SHP77 treated with DMSO at 0.1 percent for 48 hours (cell line): ENCODE measurements at regions not wholly inside any gene's neighbourhood (a gene's known extent, or its start where the extent isn't known, plus 50 kb on each side); places are given as distances from the start of the nearest gene placed in this dataset.
"Not testable (repeated sequence)": the region's sequence is repeated elsewhere in the genome, so short reads cannot be mapped to it uniquely, and the experiment has no call there.

Source experiments
- DNase-seq: peaks from one replicate; lab custom pipeline; 2025; lab: John Stamatoyannopoulos, UW

- DNase-seq, result no peak
Observed at GRCh38 chr14:105600939-105601359, 74.6 kb downstream of the TMEM121 start.

GRCh38 chr14:105601360-105602242 lies 75.2 kb downstream of the TMEM121 start:
- no peak for DNase-seq

GRCh38 chr14:105602243-105602750 lies 75.9 kb downstream of the TMEM121 start:
- DNase-seq, result no peak

DNA sequence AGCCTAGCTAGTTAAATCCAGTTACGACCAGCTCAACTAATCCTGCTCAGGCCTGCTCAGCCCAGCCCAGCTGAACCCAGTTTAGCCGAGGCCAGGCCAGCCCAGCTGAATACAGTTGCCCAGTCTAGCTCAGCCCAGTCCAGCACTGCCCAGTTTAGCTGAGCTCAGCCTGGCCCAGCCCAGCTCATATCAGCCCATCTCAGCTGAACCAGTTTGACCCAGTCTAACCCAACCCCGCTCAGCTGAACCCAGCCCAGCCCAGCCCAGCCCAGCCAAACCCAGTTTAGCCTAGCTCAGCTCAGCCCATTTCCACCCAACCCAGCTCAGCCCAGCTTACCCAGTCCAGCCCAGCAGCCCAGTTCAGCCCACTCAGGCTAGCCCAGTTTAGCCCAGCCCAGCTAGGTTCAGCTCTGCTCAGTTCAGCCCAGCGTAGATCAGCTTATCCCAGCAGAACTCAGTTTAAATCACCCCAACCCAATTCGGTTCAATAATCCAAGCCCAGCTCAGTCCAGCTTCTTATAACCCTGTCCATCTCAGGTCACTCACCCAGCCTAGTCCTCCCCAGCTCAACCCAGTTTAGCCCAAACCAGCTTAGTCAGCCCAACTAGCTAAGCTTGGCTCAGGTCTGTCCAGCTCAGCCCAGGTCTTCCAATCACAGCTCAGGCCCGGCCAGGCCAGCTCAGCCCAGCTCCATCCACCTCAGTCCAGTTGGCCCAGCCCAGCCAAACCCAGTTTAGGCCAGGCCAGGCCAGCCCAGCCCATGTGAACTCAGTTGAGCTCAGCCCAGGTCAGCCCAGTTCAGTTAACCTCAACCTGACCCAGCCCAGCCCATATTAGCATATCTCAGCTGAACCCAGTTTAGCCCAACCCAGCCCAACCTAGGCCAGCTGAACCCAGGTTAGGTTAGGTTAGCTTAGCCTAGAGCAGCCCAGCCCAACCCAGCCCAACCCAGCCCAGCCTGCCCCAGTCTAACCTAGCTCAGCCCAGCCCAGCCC lies 76.7 kb downstream of the TMEM121 start:
- no peak for DNase-seq

GRCh38 chr14:105604531-105605463 lies 78.4 kb downstream of the TMEM121 start:
- not testable (repeated sequence) for DNase-seq

GRCh38 chr14:105605464-105606304 lies 79.3 kb downstream of the TMEM121 start:
- no peak for DNase-seq

GRCh38 chr14:105606305-105606975 lies 80.1 kb downstream of the TMEM121 start:
- DNase-seq, result not testable (repeated sequence)

DNA sequence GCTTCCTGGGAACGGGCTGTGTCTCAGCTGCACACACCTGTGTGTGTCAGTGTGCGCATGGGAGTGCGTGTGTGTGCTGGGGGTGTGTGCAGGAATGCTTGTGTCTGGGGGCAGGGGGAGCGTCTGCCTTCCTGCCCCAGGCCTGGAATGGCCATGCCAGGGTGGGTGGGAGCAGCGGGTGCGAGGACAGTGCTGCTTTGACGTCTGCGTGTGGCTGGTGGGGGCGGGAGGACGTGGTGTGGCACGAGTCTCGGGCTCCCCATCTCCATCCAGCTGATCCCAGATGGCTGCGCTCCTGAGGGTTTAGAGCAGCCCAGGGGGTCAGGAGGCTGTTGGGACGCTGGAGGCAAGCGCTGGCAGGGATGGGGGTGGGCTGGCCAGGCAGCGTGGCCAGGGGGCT lies 80.6 kb downstream of the TMEM121 start:
- DNase-seq, result not testable (repeated sequence)

GRCh38 chr14:105614987-105615386 lies 88.6 kb downstream of the TMEM121 start:
- DNase-seq, result not testable (repeated sequence)

DNA sequence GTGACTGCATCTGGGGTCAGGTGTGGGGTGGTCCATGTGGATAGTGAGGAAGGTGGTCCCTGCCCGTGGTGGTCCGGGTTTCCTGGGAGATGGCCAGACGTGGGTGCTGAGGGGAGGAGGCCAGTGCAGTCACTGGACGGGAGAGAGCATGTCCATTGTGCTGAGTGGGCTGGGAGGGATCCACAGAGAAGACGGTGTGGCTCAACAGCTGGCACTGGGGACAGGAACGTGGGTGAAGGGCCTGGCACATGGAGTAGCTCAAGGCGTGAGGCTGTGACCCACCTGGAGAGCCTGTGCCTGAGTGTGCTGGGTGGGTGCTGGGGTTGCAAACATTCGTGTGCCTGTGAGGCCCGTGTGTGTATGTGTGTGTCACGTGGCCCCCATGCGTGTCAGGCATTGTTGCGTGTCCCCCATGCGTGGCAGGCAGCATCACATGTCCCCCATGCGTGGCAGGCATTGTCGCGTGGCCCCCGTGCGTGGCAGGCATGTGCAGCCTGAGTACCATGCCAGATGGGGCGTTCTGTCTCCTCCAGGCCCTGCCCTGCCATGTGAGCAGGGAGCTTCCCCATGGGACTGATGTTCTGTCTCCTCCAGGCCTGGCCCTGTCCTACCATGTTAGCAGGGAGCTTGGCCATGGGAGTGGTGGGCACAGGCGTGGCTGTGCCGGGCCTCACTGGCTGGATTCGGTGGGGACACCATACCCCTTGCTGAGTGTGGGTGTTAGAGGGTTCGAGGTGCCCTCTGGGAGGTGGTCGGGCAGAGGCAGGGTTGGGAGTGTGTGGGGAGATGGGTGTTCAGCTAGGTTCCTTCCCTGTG lies 89.8 kb downstream of the TMEM121 start:
- DNase-seq, result not testable (repeated sequence)

DNA sequence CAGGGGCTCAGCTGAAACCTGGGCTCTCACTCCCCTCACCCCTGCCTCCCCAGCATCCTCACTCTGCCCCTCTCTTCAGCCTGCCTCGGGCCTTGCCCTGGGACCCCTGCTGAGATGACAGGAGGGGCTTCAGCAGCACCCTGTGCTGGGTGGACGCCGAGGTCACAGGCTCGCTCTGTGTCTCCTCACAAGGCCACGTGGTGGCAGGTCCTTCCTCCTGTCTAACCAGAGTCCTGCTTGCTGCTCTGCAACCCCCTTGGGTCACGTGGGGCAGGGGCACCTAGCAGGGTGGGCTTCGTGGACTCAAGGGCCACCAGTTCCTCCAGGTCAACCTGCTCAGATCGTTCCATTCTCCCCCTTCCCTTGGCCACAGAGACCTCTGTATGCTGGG lies 90.4 kb downstream of the TMEM121 start:
- no peak for DNase-seq

- no peak for DNase-seq
Observed at GRCh38 chr14:105617201-105617777, 90.9 kb downstream of the TMEM121 start.

GRCh38 chr14:105617805-105618204 lies 91.4 kb downstream of the TMEM121 start:
- not testable (repeated sequence) for DNase-seq

DNA sequence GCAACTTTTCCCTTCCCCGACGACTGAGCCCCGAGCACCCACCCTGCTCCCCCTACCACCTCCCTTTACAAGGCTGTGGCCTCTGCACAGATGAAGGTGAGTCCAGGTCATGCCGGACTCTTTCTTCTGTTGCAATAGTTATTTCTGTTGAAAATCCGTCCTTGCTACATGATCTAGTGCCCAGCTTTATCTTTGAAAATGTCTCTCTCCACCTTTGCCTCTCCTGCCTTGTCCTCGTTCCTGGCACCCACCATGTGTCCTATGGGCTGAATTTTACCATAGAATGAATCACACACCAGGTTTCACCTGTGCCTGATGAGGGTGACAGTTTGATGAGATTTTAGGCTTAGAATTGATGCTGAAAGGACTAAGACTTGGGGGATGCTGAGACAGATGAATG lies 92.9 kb downstream of the TMEM121 start:
- DNase-seq, result not testable (repeated sequence)

DNA sequence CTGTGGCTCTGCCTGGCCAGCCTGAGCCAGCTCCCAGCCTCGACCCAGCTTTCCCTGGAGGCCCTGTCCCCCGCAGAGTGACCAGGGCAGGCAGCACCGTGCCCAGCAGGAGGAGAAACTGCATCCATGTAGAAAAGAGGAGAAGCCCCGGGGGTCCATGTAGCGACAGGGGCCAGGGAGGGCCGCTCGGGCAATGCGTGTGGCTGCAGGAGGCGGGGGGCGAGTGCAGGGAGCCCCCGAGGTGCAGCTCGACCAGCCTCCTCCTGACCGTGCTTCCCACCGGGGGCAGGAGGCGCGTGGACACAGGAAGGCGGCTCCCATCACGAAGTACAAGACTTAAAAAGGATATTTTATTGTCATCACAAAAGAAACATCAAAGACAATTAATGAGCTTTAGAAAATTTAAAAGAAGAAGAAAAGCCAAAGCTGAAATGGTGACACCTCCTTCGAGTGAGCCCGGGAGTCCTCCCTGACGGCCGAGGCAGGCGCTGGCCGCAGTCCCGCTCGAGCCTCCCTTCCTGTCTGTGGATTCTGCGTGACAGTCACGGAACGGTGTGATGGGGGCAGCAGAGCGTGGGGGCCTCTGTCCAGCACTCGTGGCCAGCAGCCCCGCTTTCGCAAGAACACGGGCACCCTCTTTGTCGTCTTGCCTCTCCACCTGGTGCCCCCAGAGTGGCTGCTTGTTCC lies 93.9 kb downstream of the TMEM121 start:
- not testable (repeated sequence) for DNase-seq

- not testable (repeated sequence) for DNase-seq
Observed at GRCh38 chr14:105620865-105621471, 94.6 kb downstream of the TMEM121 start.
